Activated naive CD8-positive, alpha-beta T cell treated with anti-CD3 and anti-CD28 coated beads, Interleukin-2, amount 50 U/mL, for 24 hours (primary cell): ENCODE measurements at regions not wholly inside any gene's neighbourhood (a gene's known extent, or its start where the extent isn't known, plus 50 kb on each side); places are given as distances from the start of the nearest gene placed in this dataset.
"Not testable (repeated sequence)": the region's sequence is repeated elsewhere in the genome, so short reads cannot be mapped to it uniquely, and the experiment has no call there.

Experiments
- ATAC-seq: fragments of 150-1000 bp; cut with Tn5 transposase; one replicate; pipeline ENCODE4 v1.10.0; 2021
- DNase-seq: peaks from one replicate; pipeline ENCODE4 v3.0.0; 2021
- H3K27ac Mint-ChIP-seq: one replicate; pipeline ENCODE4 v1.8.0; 2021; ENCODE audit warnings: mild to moderate bottlenecking, mixed read lengths
- H3K27me3 Mint-ChIP-seq: one replicate; pipeline ENCODE4 v1.8.0; 2021; ENCODE audit warnings: mixed read lengths
- H3K36me3 Mint-ChIP-seq: one replicate; pipeline ENCODE4 v1.8.0; 2021; ENCODE audit warnings: low read depth, mixed read lengths
- H3K4me1 Mint-ChIP-seq: one replicate; pipeline ENCODE4 v1.8.0; 2021; ENCODE audit warnings: mixed read lengths
- H3K4me3 Mint-ChIP-seq: one replicate; pipeline ENCODE4 v1.8.0; 2021; ENCODE audit warnings: mild to moderate bottlenecking, moderate library complexity, mixed read lengths
- H3K9me3 Mint-ChIP-seq: one replicate; pipeline ENCODE4 v1.8.0; 2021; ENCODE audit warnings: mixed read lengths

- Mint-ChIP-seq H3K4me1 (peaks cover 12% of the 10 kb centered on the region), H3K27ac (no peak overlapping the region), H3K36me3 (no peaks in the 10 kb centered on the region), H3K27me3 (peaks cover 6% of the 10 kb centered on the region), H3K9me3 (no peaks in the 10 kb centered on the region), H3K4me3 (no peak overlapping the region)
- DNase-seq (no peak), ATAC-seq (no peak)
Observed at GRCh38 chr15:66880380-66881155, 178.5 kb downstream of the SMAD6 start.

DNA sequence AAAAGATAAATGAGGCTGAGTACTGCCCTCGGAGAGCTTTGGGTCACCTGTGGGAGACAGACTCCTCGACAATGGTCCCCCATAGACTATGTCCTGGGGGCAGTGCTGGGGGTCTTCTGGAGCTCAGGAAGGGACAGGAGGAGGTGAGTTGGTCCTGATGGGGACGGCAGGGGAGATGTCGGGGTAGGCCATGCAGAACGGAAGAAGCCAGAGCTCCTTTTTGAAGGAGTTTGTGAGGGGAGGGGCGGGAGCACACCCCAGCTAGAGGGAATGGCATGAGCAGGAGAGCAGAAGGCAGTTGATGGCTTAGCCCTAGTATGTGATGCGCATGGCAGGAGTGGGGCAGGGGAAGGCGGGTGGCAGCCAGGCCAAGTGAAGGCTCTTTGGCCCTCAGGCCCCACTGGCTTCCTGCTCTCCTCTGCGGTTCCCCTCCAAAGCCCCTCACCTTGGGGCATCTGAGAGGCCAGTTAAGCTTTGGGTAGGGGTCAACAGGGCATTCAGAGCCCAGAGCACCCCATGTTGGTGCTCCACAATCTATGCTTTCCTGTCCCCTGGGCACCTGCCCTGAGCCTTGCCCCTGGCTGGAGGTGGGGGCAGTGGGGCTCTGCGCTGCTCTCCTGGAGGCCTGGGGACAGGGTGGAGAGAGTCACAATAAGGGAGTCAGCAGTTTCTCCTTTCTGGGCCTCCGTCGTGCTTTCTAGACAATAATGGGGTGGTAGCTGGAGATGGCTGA, 179.3 kb downstream of the SMAD6 start:
- Mint-ChIP-seq H3K9me3 (no peaks in the 10 kb centered on the region), H3K36me3 (no peaks in the 10 kb centered on the region), H3K27me3 (peaks cover 6% of the 10 kb centered on the region), H3K4me3 (no peak overlapping the region), H3K27ac (no peak overlapping the region), H3K4me1 (peaks cover 12% of the 10 kb centered on the region)
- no peak for ATAC-seq
- no peak for DNase-seq

- no peaks in the 10 kb centered on the region for H3K36me3 Mint-ChIP-seq
- H3K27ac Mint-ChIP-seq, result no peak overlapping the region
- H3K9me3 Mint-ChIP-seq, result no peaks in the 10 kb centered on the region
- H3K4me1 Mint-ChIP-seq, result peaks cover 12% of the 10 kb centered on the region
- no peak for DNase-seq
- ATAC-seq, result no peak
- H3K4me3 Mint-ChIP-seq, result no peak overlapping the region
- peaks cover 6% of the 10 kb centered on the region for H3K27me3 Mint-ChIP-seq
Observed at GRCh38 chr15:66882251-66883020, 180.4 kb downstream of the SMAD6 start.

GRCh38 chr15:66883284-66883911, 181.4 kb downstream of the SMAD6 start:
- Mint-ChIP-seq H3K4me1 (peaks cover 12% of the 10 kb centered on the region), H3K27ac (peak overlapping the region; percentile 62), H3K27me3 (peaks cover 6% of the 10 kb centered on the region)

GRCh38 chr15:66884115-66884622, 181.2 kb upstream of the SMAD3 start:
- H3K4me3 Mint-ChIP-seq, result no peak overlapping the region
- DNase-seq (no peak), ATAC-seq (no peak)
- no peak overlapping the region for H3K27ac Mint-ChIP-seq
- H3K4me1 Mint-ChIP-seq, result peaks cover 12% of the 10 kb centered on the region
- no peaks in the 10 kb centered on the region for H3K9me3 Mint-ChIP-seq
- no peaks in the 10 kb centered on the region for H3K36me3 Mint-ChIP-seq
- peaks cover 6% of the 10 kb centered on the region for H3K27me3 Mint-ChIP-seq

More at GRCh38 chr15:66883284-66883911, 181.4 kb downstream of the SMAD6 start:
- no peak for DNase-seq
- H3K4me3 Mint-ChIP-seq, result peak overlapping the region; percentile 20
- peak; percentile 48 for ATAC-seq
- H3K9me3 Mint-ChIP-seq, result no peaks in the 10 kb centered on the region
- no peaks in the 10 kb centered on the region for H3K36me3 Mint-ChIP-seq

DNA sequence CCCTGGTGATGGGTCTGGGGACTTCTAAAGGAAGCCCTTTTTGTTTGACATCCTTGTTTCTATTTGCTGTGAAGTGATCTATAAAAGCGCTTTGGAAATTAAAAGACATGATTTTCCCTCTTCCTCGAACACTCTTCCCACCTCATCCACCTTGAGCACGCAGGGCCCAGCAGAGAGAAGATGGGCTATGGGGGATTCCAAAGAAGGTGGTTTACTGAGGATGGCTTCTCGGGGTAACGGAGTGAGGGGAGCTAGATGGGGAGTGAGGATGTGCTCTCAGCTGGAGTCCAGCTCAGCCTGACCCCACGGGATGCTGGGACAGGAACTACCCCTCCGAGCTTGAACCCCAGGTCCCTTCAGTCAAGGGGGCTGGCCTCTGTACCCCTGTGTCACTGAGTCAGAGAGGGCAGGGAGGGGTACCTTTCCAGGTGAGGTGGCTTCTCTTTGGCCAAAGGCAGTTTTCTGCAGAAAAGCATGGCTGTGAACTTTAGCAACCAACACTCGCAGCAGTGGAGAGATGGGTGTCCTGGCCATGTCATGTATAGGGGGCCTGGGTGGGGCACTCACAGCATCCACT, 180.7 kb upstream of the SMAD3 start:
- no peak overlapping the region for H3K4me3 Mint-ChIP-seq
- peaks cover under 1% of the 10 kb centered on the region for H3K9me3 Mint-ChIP-seq
- H3K27me3 Mint-ChIP-seq, result peaks cover 6% of the 10 kb centered on the region
- H3K36me3 Mint-ChIP-seq, result peaks cover 2% of the 10 kb centered on the region
- H3K27ac Mint-ChIP-seq, result no peak overlapping the region
- DNase-seq (no peak), ATAC-seq (no peak)
- peaks cover 12% of the 10 kb centered on the region for H3K4me1 Mint-ChIP-seq

DNA sequence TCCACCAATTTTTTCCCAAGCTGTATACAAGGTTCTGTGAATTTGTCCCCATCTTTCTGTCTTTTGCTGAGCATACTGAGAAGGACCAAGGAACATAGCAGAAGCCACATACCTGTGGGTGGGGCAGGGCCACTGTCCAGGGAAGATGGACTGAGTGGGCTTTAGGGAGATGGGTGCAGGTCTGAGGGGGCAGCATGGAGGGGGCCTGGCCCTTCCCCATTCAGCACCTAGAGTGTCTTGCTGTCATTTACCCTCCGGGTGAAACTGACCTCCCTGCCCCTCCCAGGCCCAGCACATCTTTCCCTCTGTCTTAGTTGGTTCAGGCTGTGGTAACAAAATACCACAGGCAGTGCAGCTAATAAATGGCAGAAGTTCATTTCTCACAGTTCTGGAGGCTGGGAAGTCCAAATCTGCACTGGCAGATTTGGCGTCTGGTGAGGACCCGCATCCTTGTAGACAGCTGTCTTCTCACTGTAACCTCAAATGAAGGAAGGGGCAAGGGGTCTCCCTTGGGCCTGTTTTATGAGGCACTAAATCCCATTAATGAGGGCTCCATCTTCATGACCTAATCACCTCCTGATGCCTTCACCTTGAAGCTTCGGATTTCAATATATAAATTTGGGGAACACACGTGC, 180.0 kb upstream of the SMAD3 start:
- H3K36me3 Mint-ChIP-seq, result peaks cover 2% of the 10 kb centered on the region
- peaks cover 3% of the 10 kb centered on the region for H3K9me3 Mint-ChIP-seq
- H3K27me3 Mint-ChIP-seq, result peaks cover 6% of the 10 kb centered on the region
- no peak overlapping the region for H3K4me3 Mint-ChIP-seq
- no peak overlapping the region for H3K27ac Mint-ChIP-seq
- no peak for ATAC-seq
- no peak for DNase-seq
- peaks cover 12% of the 10 kb centered on the region for H3K4me1 Mint-ChIP-seq

DNA sequence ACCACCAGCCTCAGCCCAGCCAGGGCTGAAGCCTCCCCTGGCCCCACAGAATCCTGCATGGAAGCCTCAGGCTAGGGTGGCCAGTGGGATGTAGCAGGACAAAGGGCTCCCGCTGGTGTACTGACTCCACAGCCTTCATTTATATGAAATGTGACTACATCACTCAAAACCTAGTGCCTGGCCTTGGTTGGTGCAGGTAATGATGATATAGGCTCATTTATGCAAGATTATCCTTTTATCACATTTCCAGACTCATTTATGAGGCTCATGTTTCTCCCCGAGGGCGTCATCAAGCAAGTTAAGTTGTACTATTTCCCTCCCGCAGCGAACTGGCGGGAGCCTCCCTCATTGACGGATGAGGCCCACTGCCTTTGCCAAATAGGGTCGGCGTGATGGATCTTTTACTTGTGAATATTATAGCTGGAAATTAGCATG, 179.1 kb upstream of the SMAD3 start:
- H3K4me1 Mint-ChIP-seq, result peaks cover 10% of the 10 kb centered on the region
- peaks cover 2% of the 10 kb centered on the region for H3K36me3 Mint-ChIP-seq
- H3K27me3 Mint-ChIP-seq, result peaks cover 4% of the 10 kb centered on the region
- no peak overlapping the region for H3K4me3 Mint-ChIP-seq
- DNase-seq (no peak), ATAC-seq (no peak)
- no peak overlapping the region for H3K27ac Mint-ChIP-seq
- peaks cover 3% of the 10 kb centered on the region for H3K9me3 Mint-ChIP-seq

- no peak overlapping the region for H3K27ac Mint-ChIP-seq
- no peak for DNase-seq
- H3K27me3 Mint-ChIP-seq, result peaks cover 4% of the 10 kb centered on the region
Observed at GRCh38 chr15:66886686-66887273, 178.6 kb upstream of the SMAD3 start.

GRCh38 chr15:66889298-66889697, 176.1 kb upstream of the SMAD3 start:
- H3K27ac Mint-ChIP-seq, H3K4me1 Mint-ChIP-seq, H3K9me3 Mint-ChIP-seq, H3K36me3 Mint-ChIP-seq, ATAC-seq, H3K4me3 Mint-ChIP-seq, H3K27me3 Mint-ChIP-seq, DNase-seq: not testable (repeated sequence)

More at GRCh38 chr15:66886686-66887273, 178.6 kb upstream of the SMAD3 start:
- H3K36me3 Mint-ChIP-seq, result peaks cover 2% of the 10 kb centered on the region
- H3K9me3 Mint-ChIP-seq, result peaks cover 3% of the 10 kb centered on the region
- no peak for ATAC-seq
- H3K4me1 Mint-ChIP-seq, result peaks cover 10% of the 10 kb centered on the region
- no peak overlapping the region for H3K4me3 Mint-ChIP-seq

DNA sequence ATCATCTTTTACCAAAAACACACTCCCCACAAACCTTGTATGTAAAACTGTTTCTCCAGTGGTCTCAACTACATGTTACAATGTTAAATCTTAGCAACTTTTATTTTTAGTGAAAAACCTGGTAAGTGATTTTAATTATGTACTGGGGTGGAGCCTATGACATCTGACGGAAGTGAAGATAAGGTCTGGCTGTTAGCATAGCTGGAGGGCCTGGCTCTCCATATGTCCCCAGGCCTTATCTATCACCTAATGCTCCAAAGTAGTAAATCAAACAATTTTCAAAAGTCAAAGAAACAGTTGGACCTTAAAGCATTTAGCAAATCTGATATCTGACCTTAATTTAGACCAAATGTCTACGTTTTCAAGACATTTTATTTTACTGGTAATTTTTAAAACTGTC, 173.6 kb upstream of the SMAD3 start:
- Mint-ChIP-seq H3K4me1 (no peaks in the 10 kb centered on the region), H3K27me3 (no peaks in the 10 kb centered on the region), H3K27ac (no peak overlapping the region), H3K4me3 (no peak overlapping the region), H3K36me3 (peaks cover 2% of the 10 kb centered on the region), H3K9me3 (peaks cover 3% of the 10 kb centered on the region)
- DNase-seq (no peak), ATAC-seq (no peak)

GRCh38 chr15:66893294-66893693, 172.1 kb upstream of the SMAD3 start:
- Mint-ChIP-seq H3K4me3 (no peak overlapping the region), H3K27ac (no peak overlapping the region), H3K27me3 (no peaks in the 10 kb centered on the region), H3K36me3 (peaks cover 2% of the 10 kb centered on the region), H3K4me1 (no peaks in the 10 kb centered on the region), H3K9me3 (peaks cover 3% of the 10 kb centered on the region)
- no peak for ATAC-seq
- no peak for DNase-seq

DNA sequence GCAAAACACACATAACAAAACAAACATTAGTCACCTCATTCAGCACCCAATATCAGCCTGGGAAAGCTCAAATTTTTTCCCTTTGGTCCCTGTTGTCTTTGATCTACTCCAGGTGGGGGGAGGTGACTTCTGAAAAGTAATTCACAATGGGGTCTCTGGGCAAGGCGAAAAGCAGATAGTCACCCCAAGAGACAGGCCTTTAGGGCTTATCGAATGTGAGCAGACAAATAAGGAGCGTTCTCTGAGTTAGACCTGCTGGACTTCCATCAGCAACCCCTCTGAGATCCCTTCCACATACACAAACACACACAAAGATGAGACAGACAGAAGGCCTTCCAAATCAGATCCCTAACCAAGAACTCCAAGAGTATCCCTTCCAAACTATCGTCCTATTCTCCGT, 171.0 kb upstream of the SMAD3 start:
- H3K27ac Mint-ChIP-seq, result no peak overlapping the region
- no peaks in the 10 kb centered on the region for H3K27me3 Mint-ChIP-seq

More for the DNA sequence above, 171.0 kb upstream of the SMAD3 start:
- no peaks in the 10 kb centered on the region for H3K4me1 Mint-ChIP-seq
- peaks cover 3% of the 10 kb centered on the region for H3K9me3 Mint-ChIP-seq
- ATAC-seq (no peak), DNase-seq (no peak)
- no peak overlapping the region for H3K4me3 Mint-ChIP-seq
- H3K36me3 Mint-ChIP-seq, result peaks cover 2% of the 10 kb centered on the region
